SK-N-SH (cell line): ENCODE measurements at regions not wholly inside any gene's neighbourhood (a gene's known extent, or its start where the extent isn't known, plus 50 kb on each side); places are given as distances from the start of the nearest gene placed in this dataset.
A peak's percentile ranks its signal among the peaks of the same experiment; 100 is the strongest.

ENCODE experiments used
- CTCF ChIA-PET: fragments of 300-600, 350-600 bp; formaldehyde crosslinking; extraction: SDS; loops from one replicate; lab custom pipeline; 2021; lab: Yijun Ruan, JAX
- POLR2A ChIA-PET: fragments of 350-600 bp; sonication (Branson Sonifier 250); formaldehyde crosslinking; extraction: SDS; loops from one replicate; lab custom pipeline; 2020; ENCODE audit warnings: antibody characterized with exemption, inconsistent platforms; lab: Yijun Ruan, JAX
- DNase-seq: peaks from one replicate; pipeline ENCODE4 v3.0.0; 2012
- H2AFZ ChIP-seq: fragments of 200-600 bp; sonication (generic); 2 replicates; pipeline ENCODE4 v1.8.1; 2016; ENCODE audit warnings: antibody characterized with exemption, mild to moderate bottlenecking, low read depth
- H3F3A ChIP-seq: fragments of 200-600 bp; sonication (generic); replicated peaks from 2 replicates; pipeline ENCODE3; 2016; ENCODE audit warnings: antibody characterized with exemption, mild to moderate bottlenecking; ENCODE audit not compliant: insufficient read depth
- H3K27ac ChIP-seq, 2 experiments: fragments of 200-500 bp in 1 of 2; fragments of 200-600 bp in 1 of 2; sonication (Bioruptor generic) in 1 of 2; sonication (generic), shearing (Covaris generic) in 1 of 2; 2 replicates each; pipeline versions ENCODE4 v1.5.1 to v1.6.1; 2014 to 2016; ENCODE audit warnings: low read depth in 2 of 2, inconsistent platforms in 1 of 2, low read length in 1 of 2, mild to moderate bottlenecking in 1 of 2, mixed read lengths in 1 of 2
- H3K27me3 ChIP-seq: fragments of 200-600 bp; sonication (generic), shearing (Covaris generic); 2 replicates; pipeline ENCODE4 v1.6.1; 2016; ENCODE audit warnings: mixed run types; ENCODE audit not compliant: insufficient read depth
- H3K36me3 ChIP-seq, 2 experiments: fragments of 200-500 bp in 1 of 2; fragments of 200-600 bp in 1 of 2; sonication (Bioruptor generic) in 1 of 2; sonication (generic) in 1 of 2; replicated peaks in 1 of 2; 2 replicates each; pipeline versions ENCODE3 to v1.5.1; 2014 to 2016; ENCODE audit warnings: low read length in 1 of 2, mild to moderate bottlenecking in 1 of 2; ENCODE audit not compliant: insufficient read depth in 2 of 2, control insufficient read depth in 1 of 2
- H3K4me1 ChIP-seq, 2 experiments: fragments of 200-500 bp in 1 of 2; fragments of 200-600 bp in 1 of 2; sonication (Bioruptor generic) in 1 of 2; sonication (generic), shearing (Covaris generic) in 1 of 2; 2 replicates each; pipeline versions ENCODE4 v1.5.1 to v1.6.1; 2014 to 2016; ENCODE audit warnings: low read depth in 1 of 2, low read length in 1 of 2, mixed run types in 1 of 2; ENCODE audit not compliant: insufficient read depth in 2 of 2, control insufficient read depth in 1 of 2
- H3K4me2 ChIP-seq: fragments of 200-600 bp; sonication (generic), shearing (Covaris generic); 2 replicates; pipeline ENCODE4 v1.6.1; 2017; ENCODE audit warnings: mixed run types
- H3K4me3 ChIP-seq, 2 experiments: fragments of 200-500 bp in 1 of 2; fragments of 200-600 bp in 1 of 2; sonication (Bioruptor generic) in 1 of 2; sonication (generic), shearing (Covaris generic) in 1 of 2; 2 replicates each; pipeline versions ENCODE4 v1.5.1 to v1.8.1; 2014 to 2016; ENCODE audit warnings: low read depth in 2 of 2, inconsistent platforms in 1 of 2, low read length in 1 of 2, mild to moderate bottlenecking in 1 of 2, mixed read lengths in 1 of 2, moderate library complexity in 1 of 2
- H3K79me2 ChIP-seq: fragments of 200-600 bp; sonication (generic); 2 replicates; pipeline ENCODE4 v1.8.1; 2017; ENCODE audit warnings: mild to moderate bottlenecking; ENCODE audit not compliant: insufficient read depth
- H3K9ac ChIP-seq: fragments of 200-600 bp; sonication (generic); 2 replicates; pipeline ENCODE4 v1.6.1; 2017; ENCODE audit warnings: mixed run types
- H3K9me2 ChIP-seq: fragments of 200-600 bp; sonication (generic); 2 replicates; pipeline ENCODE4 v1.6.1; 2017; ENCODE audit warnings: mixed run types
- H3K9me3 ChIP-seq: fragments of 200-600 bp; sonication (generic); 2 replicates; pipeline ENCODE4 v1.6.1; 2017; ENCODE audit warnings: mixed run types, mild to moderate bottlenecking, moderate library complexity
- H4K20me1 ChIP-seq: fragments of 200-600 bp; sonication (generic); 2 replicates; pipeline ENCODE4 v1.6.1; 2017; ENCODE audit warnings: mild to moderate bottlenecking, mixed run types; ENCODE audit not compliant: insufficient read depth
- CHD2 ChIP-seq: fragments of 150-350 bp; IDR thresholded peaks from 2 replicates; pipeline ENCODE4 v1.6.1; 2018; ENCODE audit warnings: low read length; ENCODE audit not compliant: partially characterized antibody
- ELF1 ChIP-seq: IDR thresholded peaks from 2 replicates; pipeline ENCODE4 v1.4.0; 2012
- EZH2phosphoT487 ChIP-seq: fragments of 200-600 bp; sonication (generic); IDR thresholded peaks from 2 replicates; pipeline ENCODE4 v1.6.1; 2017; ENCODE audit warnings: low read depth, mixed run types, mild to moderate bottlenecking, antibody characterized with exemption, moderate library complexity, borderline replicate concordance
- FOSL2 ChIP-seq: IDR thresholded peaks from 2 replicates; pipeline ENCODE4 v1.4.0; 2012; ENCODE audit warnings: low read depth, mild to moderate bottlenecking, moderate library complexity, borderline replicate concordance
- FOXM1 ChIP-seq: IDR thresholded peaks from 2 replicates; pipeline ENCODE4 v1.4.0; 2012; ENCODE audit warnings: low read depth, mild to moderate bottlenecking
- IRF3 ChIP-seq: fragments of 150-350 bp; IDR thresholded peaks from 2 replicates; pipeline ENCODE4 v1.6.1; 2016; ENCODE audit warnings: mild to moderate bottlenecking, low read depth, low read length
- NFIC ChIP-seq: IDR thresholded peaks from 2 replicates; pipeline ENCODE4 v1.4.0; 2012; ENCODE audit warnings: borderline replicate concordance
- NRF1 ChIP-seq: IDR thresholded peaks from 2 replicates; pipeline ENCODE4 v1.6.1; 2012; ENCODE audit warnings: low read depth, mild to moderate bottlenecking, low read length
- PBX3 ChIP-seq: IDR thresholded peaks from 2 replicates; pipeline ENCODE4; 2012
- RXRA ChIP-seq: IDR thresholded peaks from 2 replicates; pipeline ENCODE4 v1.4.0; 2012; ENCODE audit warnings: low read depth, mild to moderate bottlenecking, borderline replicate concordance
- SMC3 ChIP-seq: IDR thresholded peaks from 2 replicates; pipeline ENCODE4 v1.6.1; 2012; ENCODE audit warnings: low read depth, low read length, improper control_type of control experiment
- TAF1 ChIP-seq: IDR thresholded peaks from 2 replicates; pipeline ENCODE4 v1.6.1; 2012; ENCODE audit warnings: low read depth, mild to moderate bottlenecking, low read length, moderate library complexity, borderline replicate concordance
- WGBS: methylation state at CpG from one replicate; pipeline ENCODE4 v1.1.6; 2017; ENCODE audit warnings: low lambda C conversion rate; 5-methylcytosine and 5-hydroxymethylcytosine counted together
- TF ChIP-seq, protein P1 (sequence below): IDR thresholded peaks from 2 replicates; pipeline ENCODE4 v1.4.0; 2012; ENCODE audit warnings: low read depth, borderline replicate concordance

DNA sequence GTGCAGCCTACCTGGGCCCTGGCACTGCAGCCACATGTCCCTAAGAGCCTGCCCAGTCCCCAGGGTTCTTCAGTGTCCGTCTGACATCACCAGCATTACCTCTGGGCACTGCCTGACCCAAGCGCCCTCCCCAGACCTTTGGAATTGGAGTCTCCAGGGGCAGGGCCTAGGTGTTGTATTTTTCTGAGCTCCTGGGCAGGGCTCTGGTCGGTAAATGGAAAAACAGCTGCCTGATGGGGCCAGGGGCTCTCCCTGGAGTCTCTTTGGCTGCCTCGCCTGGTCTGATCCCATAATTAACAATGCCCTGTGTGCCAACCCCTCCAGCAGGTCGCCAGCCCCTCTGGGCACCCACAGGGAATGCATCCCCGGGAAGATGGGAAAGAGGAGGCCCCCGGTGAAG is 710.2 kb downstream of the BRD1 start:
- no peaks in the 10 kb centered on the region for H3K36me3 ChIP-seq
- WGBS, result 17% methylated on average over 4 of the region's 7 CpGs
- H3K9me2 ChIP-seq, result no peaks in the 10 kb centered on the region
- ChIA-PET CTCF (interaction anchor here (1.1 to 2.1 kb wide), 4 partner anchors 8 to 71 kb away, joined by 3 to 6 read pairs (median 4); no protein-coding TSS in a partner anchor), POLR2A (no interaction called here)
- H4K20me1 ChIP-seq, result no peaks in the 10 kb centered on the region
- no peak overlapping the region for H3K4me2 ChIP-seq
- no peaks in the 10 kb centered on the region for H3K79me2 ChIP-seq
- H3K4me3 ChIP-seq, result no peak overlapping the region
- H3K9ac ChIP-seq, result no peak overlapping the region
- no peaks in the 10 kb centered on the region for H3K27me3 ChIP-seq
- H3K9me3 ChIP-seq, result no peaks in the 10 kb centered on the region
- TF ChIP-seq, protein P1, sequence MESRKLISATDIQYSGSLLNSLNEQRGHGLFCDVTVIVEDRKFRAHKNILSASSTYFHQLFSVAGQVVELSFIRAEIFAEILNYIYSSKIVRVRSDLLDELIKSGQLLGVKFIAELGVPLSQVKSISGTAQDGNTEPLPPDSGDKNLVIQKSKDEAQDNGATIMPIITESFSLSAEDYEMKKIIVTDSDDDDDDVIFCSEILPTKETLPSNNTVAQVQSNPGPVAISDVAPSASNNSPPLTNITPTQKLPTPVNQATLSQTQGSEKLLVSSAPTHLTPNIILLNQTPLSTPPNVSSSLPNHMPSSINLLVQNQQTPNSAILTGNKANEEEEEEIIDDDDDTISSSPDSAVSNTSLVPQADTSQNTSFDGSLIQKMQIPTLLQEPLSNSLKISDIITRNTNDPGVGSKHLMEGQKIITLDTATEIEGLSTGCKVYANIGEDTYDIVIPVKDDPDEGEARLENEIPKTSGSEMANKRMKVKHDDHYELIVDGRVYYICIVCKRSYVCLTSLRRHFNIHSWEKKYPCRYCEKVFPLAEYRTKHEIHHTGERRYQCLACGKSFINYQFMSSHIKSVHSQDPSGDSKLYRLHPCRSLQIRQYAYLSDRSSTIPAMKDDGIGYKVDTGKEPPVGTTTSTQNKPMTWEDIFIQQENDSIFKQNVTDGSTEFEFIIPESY, result no peak
- TF ChIP-seq NRF1 (no peak), SMC3 (no peak), FOXM1 (no peak), PBX3 (no peak), RXRA (no peak), NFIC (no peak), TAF1 (no peak), FOSL2 (no peak)
- TF ChIP-seq, all 33 proteins: peak for 0
- Histone ChIP-seq H3K4me1 (peaks cover 0 to 25% of the 10 kb centered on the region in 2 experiments; a peak in 1 of 4 replicates), H3F3A (no peaks in the 10 kb centered on the region), H2AFZ (no peak overlapping the region), H3K27ac (peak overlapping the region in 1 of 2 experiments; percentile 81; a peak in 2 of 4 replicates)
- DNase-seq, result no peak

- no peak for TF ChIP-seq IRF3
- no peak for TF ChIP-seq EZH2phosphoT487
- no peak for TF ChIP-seq ELF1
- no peak for TF ChIP-seq CHD2
- no peaks in the 10 kb centered on the region for H3F3A ChIP-seq
- H3K9me2 ChIP-seq, result no peaks in the 10 kb centered on the region
- no peak overlapping the region for H3K4me2 ChIP-seq
- H3K27me3 ChIP-seq, result no peaks in the 10 kb centered on the region
- 32% methylated on average over 5 of the region's 19 CpGs for WGBS
- no peaks in the 10 kb centered on the region for H3K79me2 ChIP-seq
- no peak overlapping the region for H2AFZ ChIP-seq
- ChIA-PET CTCF (interaction anchor here (2.1 kb wide), 1 partner anchor 70 kb away, joined by 6 read pairs; no protein-coding TSS in a partner anchor), POLR2A (no interaction called here)
- H3K36me3 ChIP-seq, result no peaks in the 10 kb centered on the region
- H3K27ac ChIP-seq, result no peak overlapping the region; a peak in 1 of 4 replicates
- peaks cover 0 to 25% of the 10 kb centered on the region in 2 experiments; a peak in 1 of 4 replicates for H3K4me1 ChIP-seq
- H3K9ac ChIP-seq, result no peak overlapping the region
- H3K4me3 ChIP-seq, result no peak overlapping the region
- H3K9me3 ChIP-seq, result no peaks in the 10 kb centered on the region
- H4K20me1 ChIP-seq, result no peaks in the 10 kb centered on the region
- no peak for DNase-seq
Measured at GRCh38 chr22:49116486-49117120, 711.1 kb downstream of the BRD1 start.
